HUES6 (cell line): ENCODE measurements at regions not wholly inside any gene's neighbourhood (a gene's known extent, or its start where the extent isn't known, plus 50 kb on each side); places are given as distances from the start of the nearest gene placed in this dataset.

Experiments used
- H3K27ac ChIP-seq: 2 replicates; pipeline ENCODE4 v1.7.0; 2013; ENCODE audit warnings: low read depth, mild to moderate bottlenecking, low read length, inconsistent platforms
- H3K27me3 ChIP-seq: 2 replicates; pipeline ENCODE4 v1.6.1; 2013; ENCODE audit warnings: low read length; ENCODE audit not compliant: control insufficient read depth, insufficient read depth
- H3K36me3 ChIP-seq: 2 replicates; pipeline ENCODE4 v1.6.1; 2013; ENCODE audit warnings: low read length; ENCODE audit not compliant: control insufficient read depth, insufficient read depth
- H3K4me1 ChIP-seq: 2 replicates; pipeline ENCODE4 v1.6.1; 2013; ENCODE audit warnings: low read length; ENCODE audit not compliant: control insufficient read depth, insufficient read depth
- H3K4me3 ChIP-seq: 2 replicates; pipeline ENCODE4 v1.5.1; 2013; ENCODE audit warnings: low read depth, low read length
- H3K9ac ChIP-seq: one replicate; pipeline ENCODE4 v1.6.1; 2013; ENCODE audit warnings: mild to moderate bottlenecking, low read length
- H3K9me3 ChIP-seq: 2 replicates; pipeline ENCODE4 v1.6.1; 2013; ENCODE audit warnings: low read depth, low read length; ENCODE audit not compliant: control insufficient read depth, insufficient read depth

DNA sequence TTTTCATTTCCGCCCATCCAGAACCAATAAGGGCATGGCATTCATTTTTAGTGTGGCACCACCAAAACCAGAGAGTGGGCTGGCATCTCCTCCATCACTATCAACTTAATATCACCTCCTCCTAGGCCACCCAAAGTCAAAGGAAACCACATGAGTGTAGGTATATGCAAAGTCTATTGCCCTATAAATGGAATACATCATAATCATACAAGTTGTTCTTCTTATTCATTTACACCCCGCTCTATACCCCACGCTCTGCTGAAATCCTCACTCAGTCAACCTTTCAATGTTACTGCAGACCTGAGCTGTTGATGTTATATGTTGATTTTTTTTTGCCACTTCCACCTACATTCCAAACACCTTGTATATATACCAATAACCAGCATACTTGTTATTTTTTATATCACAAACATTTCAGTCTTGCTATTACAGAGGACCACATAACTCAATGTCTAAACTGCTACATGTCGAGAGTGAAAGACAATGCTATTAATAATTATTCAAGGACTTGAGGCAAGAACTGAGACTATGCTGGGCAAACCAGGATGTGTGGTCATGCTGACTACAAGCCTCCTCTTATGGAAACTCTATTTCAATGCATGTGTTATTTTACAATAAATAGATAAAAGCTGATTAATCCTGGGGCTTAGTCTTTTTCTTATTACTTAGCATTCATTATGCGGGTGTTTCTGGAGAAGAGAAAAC lies 466.5 kb upstream of the ID2 start:
- Histone ChIP-seq H3K36me3 (no peaks in the 10 kb centered on the region), H3K9ac (no peak overlapping the region), H3K9me3 (no peaks in the 10 kb centered on the region), H3K4me1 (peaks cover 4% of the 10 kb centered on the region; the same call in 1 of the 2 replicates), H3K27ac (no peak overlapping the region), H3K4me3 (no peak overlapping the region), H3K27me3 (no peaks in the 10 kb centered on the region)

DNA sequence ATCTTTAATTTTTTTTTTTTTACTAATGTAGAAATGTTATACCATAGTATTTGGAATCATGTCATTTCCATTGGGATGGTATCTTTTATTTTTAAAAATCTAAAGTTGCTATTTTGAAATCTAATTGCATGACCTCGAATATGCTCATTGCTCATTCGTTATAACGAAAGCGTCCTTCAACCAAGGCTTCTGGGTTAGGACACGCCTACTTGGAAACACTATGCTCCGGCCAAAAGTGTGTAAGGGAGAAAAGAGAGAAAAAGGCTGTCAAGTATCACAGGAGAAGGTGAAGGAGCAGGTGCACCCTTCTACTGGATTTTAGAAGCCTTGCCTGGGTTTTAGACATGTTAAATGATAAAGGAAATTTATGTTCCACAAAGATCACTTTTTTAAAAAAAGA lies 465.9 kb upstream of the ID2 start:
- Histone ChIP-seq H3K9me3 (no peaks in the 10 kb centered on the region), H3K27me3 (no peaks in the 10 kb centered on the region), H3K36me3 (no peaks in the 10 kb centered on the region), H3K9ac (no peak overlapping the region), H3K4me1 (peaks cover 4% of the 10 kb centered on the region; the same call in 1 of the 2 replicates), H3K27ac (no peak overlapping the region), H3K4me3 (no peak overlapping the region)

DNA sequence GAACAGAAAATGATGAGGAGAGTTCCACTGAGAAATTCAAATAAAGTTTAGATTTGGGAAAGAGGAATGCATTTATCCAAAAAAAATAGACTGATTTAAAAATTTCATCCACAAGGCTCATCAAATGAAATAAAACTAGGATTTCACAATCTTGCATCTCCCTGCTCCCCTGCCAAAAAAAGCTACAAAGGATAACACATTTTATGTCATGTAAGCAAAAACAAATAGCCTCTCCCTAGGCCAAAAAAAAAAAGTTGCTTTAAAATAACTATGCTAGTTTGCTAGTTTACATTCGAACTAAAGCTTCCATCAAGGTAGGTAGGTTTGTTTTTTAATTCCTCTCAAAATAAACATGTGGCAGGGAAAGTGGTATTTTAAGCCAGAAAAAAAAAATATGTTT lies 465.5 kb upstream of the ID2 start:
- Histone ChIP-seq H3K27me3 (no peaks in the 10 kb centered on the region), H3K4me1 (peaks cover 4% of the 10 kb centered on the region; the same call in 1 of the 2 replicates), H3K9ac (no peak overlapping the region), H3K9me3 (no peaks in the 10 kb centered on the region), H3K36me3 (no peaks in the 10 kb centered on the region), H3K4me3 (no peak overlapping the region), H3K27ac (no peak overlapping the region)

DNA sequence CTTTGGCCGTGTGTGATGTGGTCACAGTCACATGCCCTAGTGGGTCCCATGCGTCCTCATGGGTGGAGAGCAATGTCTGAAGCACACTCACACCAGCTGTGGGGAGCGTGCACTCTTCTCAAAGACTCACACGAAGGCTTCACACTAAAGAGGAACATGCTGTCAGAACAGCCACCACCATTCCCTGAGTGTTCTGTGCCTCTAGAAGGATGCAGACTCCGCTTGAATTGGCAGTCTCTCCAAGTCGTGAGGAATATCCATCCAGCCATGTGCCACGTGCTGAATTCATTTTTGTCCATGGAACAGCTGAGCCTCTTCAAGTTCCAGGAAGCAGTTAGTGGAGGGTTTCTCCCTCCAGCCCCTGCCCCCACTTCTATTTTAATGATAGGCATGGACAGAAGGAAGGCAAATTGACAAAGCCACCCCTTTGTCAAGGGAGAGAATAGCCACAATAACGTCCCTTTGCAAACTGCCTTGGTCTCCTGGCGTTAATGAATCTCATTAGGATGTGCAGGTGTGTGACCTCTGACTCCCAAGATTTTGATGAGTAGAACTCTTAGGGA lies 464.3 kb upstream of the ID2 start:
- Histone ChIP-seq H3K27ac (no peak overlapping the region), H3K4me1 (peaks cover 7% of the 10 kb centered on the region), H3K36me3 (no peaks in the 10 kb centered on the region), H3K9ac (no peak overlapping the region), H3K27me3 (no peaks in the 10 kb centered on the region), H3K9me3 (no peaks in the 10 kb centered on the region), H3K4me3 (no peak overlapping the region)

DNA sequence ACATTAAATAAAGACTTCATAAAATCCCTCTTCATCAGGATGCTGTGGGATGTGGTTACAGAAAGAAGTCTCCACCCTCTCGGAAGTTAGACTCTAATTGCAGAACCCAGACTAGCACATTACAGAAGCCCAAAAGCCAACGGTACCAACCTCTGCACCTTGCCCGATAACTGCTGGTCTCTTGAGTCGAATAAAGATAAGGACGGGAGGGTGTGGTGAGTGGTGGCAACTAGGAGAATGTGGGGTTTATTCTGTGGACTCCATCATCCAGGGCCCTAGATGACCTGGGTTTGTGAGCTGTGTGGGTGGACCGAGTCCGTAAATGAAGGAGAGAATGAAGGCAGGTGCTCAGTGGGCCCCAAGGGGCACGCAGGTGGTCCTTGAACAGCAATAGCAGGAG lies 462.8 kb upstream of the ID2 start:
- no peaks in the 10 kb centered on the region for H3K27me3 ChIP-seq
- H3K4me1 ChIP-seq, result peaks cover 21% of the 10 kb centered on the region
- H3K9ac ChIP-seq, result no peak overlapping the region
- H3K27ac ChIP-seq, result no peak overlapping the region
- H3K4me3 ChIP-seq, result no peak overlapping the region
- no peaks in the 10 kb centered on the region for H3K36me3 ChIP-seq
- H3K9me3 ChIP-seq, result no peaks in the 10 kb centered on the region

DNA sequence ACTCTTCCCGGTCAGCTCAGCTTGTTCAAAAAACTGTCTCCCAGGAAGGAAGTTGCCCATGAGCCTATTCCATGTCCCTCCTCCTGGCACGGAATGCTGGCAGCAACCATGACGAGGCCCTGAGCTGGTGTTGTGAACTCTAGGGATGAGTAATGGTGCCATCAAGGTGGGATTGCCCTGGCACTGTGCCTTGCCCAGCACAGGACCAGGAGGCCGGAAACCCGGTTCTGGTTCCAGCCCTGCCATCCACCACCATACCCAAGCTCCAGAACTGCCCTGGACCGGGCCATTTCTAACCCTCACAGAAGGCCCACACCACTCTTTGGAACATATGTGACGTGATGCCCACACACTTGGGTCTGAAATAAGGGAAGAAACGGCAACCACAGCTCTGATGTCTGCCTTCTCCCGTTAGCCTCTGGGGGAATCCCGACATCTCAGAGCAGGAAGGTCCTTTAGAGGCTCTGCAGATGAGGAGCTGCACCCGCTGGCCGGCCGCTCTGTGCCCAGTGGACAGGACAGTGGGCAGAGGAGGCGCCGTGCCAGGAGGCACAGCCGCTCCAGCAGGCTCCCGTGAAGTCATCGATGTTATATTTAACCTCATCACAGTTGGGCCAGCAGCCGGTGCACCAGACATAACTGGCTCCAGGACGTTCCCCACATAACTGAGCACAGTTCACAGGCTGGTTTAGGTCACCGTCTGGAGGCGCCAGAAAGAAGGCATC lies 462.1 kb upstream of the ID2 start:
- Histone ChIP-seq H3K9ac (no peak overlapping the region), H3K9me3 (no peaks in the 10 kb centered on the region), H3K27me3 (no peaks in the 10 kb centered on the region), H3K4me1 (peaks cover 21% of the 10 kb centered on the region), H3K27ac (no peak overlapping the region), H3K36me3 (no peaks in the 10 kb centered on the region), H3K4me3 (no peak overlapping the region)

DNA sequence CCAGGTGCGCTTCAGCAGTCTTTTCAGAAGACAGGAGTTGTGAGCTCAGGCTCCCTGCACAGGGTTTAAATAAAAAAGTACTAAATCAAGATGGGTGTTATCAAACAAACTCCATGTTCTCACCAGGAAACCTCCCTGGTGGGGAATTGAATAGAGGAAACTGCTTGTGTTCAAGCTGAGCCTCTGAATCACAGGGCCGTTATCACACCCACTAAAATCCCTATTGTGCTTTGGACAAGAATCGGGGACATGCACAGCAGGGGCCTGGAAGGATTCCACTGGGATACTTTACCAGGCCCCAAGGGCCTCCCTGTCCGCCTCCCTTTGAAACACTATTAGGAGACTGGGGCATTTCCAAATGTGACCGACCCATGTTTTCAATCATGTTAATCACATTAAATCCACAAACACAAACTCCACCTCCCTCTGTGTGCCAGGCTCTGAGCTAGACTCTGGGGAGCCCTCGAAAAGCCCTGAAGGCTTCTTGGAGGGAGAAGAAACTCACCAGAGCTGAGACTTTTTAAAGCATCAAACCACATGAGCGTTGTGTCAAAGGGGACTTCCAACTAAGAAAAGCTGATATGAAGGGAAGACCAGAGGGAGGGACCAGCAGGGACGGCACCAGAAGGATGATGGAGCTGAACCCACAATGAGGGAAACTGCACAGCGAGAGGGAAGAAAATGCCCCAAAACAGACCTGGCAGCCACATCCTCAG lies 458.7 kb upstream of the ID2 start:
- Histone ChIP-seq H3K4me3 (no peak overlapping the region), H3K36me3 (no peaks in the 10 kb centered on the region), H3K9ac (peak overlapping the region; percentile 10), H3K9me3 (no peaks in the 10 kb centered on the region), H3K27ac (no peak overlapping the region), H3K27me3 (no peaks in the 10 kb centered on the region), H3K4me1 (peaks cover 17% of the 10 kb centered on the region)

DNA sequence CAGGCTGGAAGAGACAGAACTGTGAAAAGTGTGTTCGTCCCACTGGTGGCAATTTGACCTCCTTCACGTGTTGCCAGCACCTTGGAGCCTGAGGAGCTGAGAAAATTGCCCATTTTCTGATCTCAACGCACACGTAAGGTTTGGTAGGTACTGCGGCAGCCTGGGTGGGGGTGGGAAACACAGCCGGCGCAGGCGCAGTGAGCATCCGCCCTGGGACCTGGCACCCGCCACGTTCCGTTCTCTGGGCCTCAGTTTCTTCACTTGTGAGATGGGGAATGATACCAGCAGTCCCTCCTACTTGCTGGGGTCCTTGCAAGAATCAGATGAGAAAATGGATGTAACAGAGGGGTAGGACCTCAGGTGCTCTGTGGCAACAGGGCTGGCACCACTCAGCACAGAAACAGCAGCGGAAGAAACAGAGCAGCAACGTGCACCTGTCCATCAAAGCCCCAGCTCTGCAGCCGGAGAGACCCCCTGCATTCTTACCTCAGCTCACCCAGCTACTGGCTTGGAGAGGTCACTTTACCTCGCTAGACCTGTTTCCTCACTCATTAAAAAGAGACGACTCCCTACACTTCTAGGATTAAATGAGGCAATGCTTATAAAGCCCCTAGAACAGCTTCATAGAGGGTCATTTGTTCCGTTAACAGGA lies 458.0 kb upstream of the ID2 start:
- no peaks in the 10 kb centered on the region for H3K9me3 ChIP-seq
- no peak overlapping the region for H3K27ac ChIP-seq
- H3K9ac ChIP-seq, result peak overlapping the region; percentile 10
- no peak overlapping the region for H3K4me3 ChIP-seq
- H3K36me3 ChIP-seq, result no peaks in the 10 kb centered on the region
- no peaks in the 10 kb centered on the region for H3K27me3 ChIP-seq
- H3K4me1 ChIP-seq, result peaks cover 17% of the 10 kb centered on the region

DNA sequence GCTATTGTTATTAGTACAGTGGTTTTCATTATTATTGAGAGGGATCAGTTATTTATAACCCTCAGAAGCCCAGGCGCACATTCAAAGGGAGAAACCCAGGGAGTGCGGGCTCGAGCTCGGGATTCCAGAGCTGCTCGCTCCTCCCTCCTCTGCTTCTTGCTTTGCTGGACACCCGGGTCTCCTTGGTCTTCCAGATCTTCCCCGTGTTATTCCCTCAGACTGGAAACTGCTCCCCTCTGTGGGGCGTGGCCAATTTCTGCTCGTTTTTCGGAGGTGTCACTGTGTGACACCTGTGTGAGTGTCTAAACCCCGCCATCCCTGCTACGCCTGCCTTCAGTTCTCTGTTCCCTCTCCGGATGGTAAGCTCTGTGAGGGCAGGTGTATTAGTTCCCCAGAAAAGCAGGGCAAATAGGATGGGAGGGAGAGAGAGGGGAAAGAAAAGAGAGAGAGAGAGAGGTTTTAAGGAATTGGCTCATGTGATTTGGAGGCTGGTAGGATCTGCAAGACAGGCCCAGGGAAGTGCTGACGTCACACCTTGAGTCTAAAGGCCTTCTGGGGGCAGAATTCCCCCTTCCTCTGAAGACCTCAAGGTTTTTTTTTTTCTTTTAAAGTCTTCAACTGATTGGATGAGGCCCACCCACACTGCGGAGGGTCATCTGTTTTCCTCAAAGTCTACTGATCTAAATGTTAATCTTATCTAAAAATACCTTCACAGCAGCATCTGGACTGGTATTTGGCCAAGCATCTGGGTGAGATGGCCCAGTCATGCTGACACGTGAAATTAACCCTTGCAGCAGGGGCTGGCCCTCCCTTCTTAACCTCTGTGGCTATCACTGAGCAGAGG lies 457.3 kb upstream of the ID2 start:
- H3K27ac ChIP-seq, result no peak overlapping the region
- H3K36me3 ChIP-seq, result no peaks in the 10 kb centered on the region
- no peak overlapping the region for H3K9ac ChIP-seq
- H3K27me3 ChIP-seq, result no peaks in the 10 kb centered on the region
- no peaks in the 10 kb centered on the region for H3K9me3 ChIP-seq
- H3K4me3 ChIP-seq, result no peak overlapping the region
- peaks cover 17% of the 10 kb centered on the region for H3K4me1 ChIP-seq

DNA sequence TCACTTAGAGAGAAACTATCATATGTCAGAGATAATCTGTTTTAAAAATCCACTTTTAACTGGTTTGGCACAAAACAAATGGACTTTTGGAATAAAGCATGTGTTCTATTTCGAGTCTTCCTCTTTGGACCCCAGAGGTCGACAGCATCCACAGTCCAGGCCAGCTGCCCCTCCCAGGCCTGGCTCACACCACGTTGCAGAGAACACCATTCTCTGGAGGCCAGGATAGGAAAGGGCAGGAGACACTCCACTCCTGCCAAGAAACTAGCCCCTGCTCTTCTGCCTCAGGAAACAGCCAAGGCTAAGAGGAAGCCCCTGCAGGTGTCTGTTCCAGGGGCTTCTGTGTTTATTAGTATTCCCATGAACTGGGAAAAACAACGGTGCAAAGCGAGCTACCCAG lies 456.6 kb upstream of the ID2 start:
- Histone ChIP-seq H3K9me3 (no peaks in the 10 kb centered on the region), H3K4me3 (no peak overlapping the region), H3K27me3 (no peaks in the 10 kb centered on the region), H3K9ac (no peak overlapping the region), H3K36me3 (no peaks in the 10 kb centered on the region), H3K4me1 (peaks cover 17% of the 10 kb centered on the region), H3K27ac (no peak overlapping the region)
